ENCODE measurements at regions not wholly inside any gene's neighbourhood (a gene's known extent, or its start where the extent isn't known, plus 50 kb on each side); places are given as distances from the start of the nearest gene placed in this dataset.

DNA sequence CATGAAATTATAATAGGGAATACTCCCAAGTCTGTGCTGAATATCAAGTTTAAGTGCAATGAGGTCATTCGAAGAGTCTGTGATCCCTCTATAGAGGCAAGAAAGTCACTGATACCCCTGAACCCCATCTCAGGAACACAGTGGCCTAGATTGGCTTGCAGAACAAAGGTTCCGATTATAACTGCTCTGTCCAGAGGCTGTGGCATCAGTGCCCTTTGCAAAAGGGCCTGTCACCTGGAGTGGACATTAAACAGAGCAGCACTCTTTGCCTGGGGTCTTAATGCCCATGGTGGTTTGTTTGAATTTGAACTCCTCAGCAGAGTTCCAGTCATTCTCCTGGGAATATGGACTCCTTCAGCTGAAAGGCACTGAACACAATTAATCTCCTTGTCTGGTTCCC, 93.9 kb upstream of the SLCO3A1 start:
- no peak for TF ChIP-seq POLR2A (IDR thresholded peaks at IDR 0.05)
- TF ChIP-seq, protein P1, sequence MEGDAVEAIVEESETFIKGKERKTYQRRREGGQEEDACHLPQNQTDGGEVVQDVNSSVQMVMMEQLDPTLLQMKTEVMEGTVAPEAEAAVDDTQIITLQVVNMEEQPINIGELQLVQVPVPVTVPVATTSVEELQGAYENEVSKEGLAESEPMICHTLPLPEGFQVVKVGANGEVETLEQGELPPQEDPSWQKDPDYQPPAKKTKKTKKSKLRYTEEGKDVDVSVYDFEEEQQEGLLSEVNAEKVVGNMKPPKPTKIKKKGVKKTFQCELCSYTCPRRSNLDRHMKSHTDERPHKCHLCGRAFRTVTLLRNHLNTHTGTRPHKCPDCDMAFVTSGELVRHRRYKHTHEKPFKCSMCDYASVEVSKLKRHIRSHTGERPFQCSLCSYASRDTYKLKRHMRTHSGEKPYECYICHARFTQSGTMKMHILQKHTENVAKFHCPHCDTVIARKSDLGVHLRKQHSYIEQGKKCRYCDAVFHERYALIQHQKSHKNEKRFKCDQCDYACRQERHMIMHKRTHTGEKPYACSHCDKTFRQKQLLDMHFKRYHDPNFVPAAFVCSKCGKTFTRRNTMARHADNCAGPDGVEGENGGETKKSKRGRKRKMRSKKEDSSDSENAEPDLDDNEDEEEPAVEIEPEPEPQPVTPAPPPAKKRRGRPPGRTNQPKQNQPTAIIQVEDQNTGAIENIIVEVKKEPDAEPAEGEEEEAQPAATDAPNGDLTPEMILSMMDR (IDR thresholded peaks at IDR 0.05), result no peak
- TF ChIP-seq POLR2AphosphoS5 (IDR thresholded peaks at IDR 0.05), result no peak
